H1 (cell line): ENCODE measurements at regions not wholly inside any gene's neighbourhood (a gene's known extent, or its start where the extent isn't known, plus 50 kb on each side); places are given as distances from the start of the nearest gene placed in this dataset.

Experiments
- CTCF ChIA-PET: fragments of 300-600 bp; sonication (Branson Sonifier 250); formaldehyde crosslinking; loops from one replicate; lab custom pipeline; 2021; ENCODE audit not compliant: partially characterized antibody; lab: Charles Lee
- POLR2A ChIA-PET: fragments of 300-600 bp; sonication (Branson Sonifier 250); formaldehyde crosslinking; loops from one replicate; lab custom pipeline; 2021; ENCODE audit warnings: inconsistent platforms; ENCODE audit not compliant: partially characterized antibody; lab: Charles Lee
- DNase-seq, 2 experiments: peaks; one replicate each; pipeline versions ENCODE4 v3.0.0 to v3.0.0-alpha.2; 2010 to 2022; ENCODE audit warnings: low spot score in 2 of 2, low read depth in 1 of 2, mixed read lengths in 1 of 2
- FAIRE-seq: peaks from 2 replicates; lab custom pipeline; 2011; peaks lifted over from hg19 to GRCh38; lab: Jason Lieb, UNC
- H2AFZ ChIP-seq: 2 replicates; pipeline ENCODE4 v1.8.1; 2012; ENCODE audit warnings: low read length, inconsistent platforms
- H2AK5ac ChIP-seq: 2 replicates; pipeline ENCODE4 v1.6.1; 2013; ENCODE audit warnings: low read depth, low read length
- H2BK120ac ChIP-seq: replicated peaks from 2 replicates; pipeline ENCODE3; 2013; ENCODE audit warnings: low read depth, low read length, inconsistent platforms
- H2BK12ac ChIP-seq: 2 replicates; pipeline ENCODE4 v1.6.1; 2013; ENCODE audit warnings: low read depth, low read length
- H2BK15ac ChIP-seq: 2 replicates; pipeline ENCODE4 v1.6.1; 2013; ENCODE audit warnings: low read length
- H2BK20ac ChIP-seq: 2 replicates; pipeline ENCODE4 v1.6.1; 2013; ENCODE audit warnings: low read length
- H2BK5ac ChIP-seq: 2 replicates; pipeline ENCODE4 v1.6.1; 2013; ENCODE audit warnings: low read depth, low read length
- H3K14ac ChIP-seq: 2 replicates; pipeline ENCODE4 v1.6.1; 2013; ENCODE audit warnings: inconsistent platforms; ENCODE audit not compliant: insufficient read length
- H3K18ac ChIP-seq: 2 replicates; pipeline ENCODE4 v1.6.1; 2013; ENCODE audit warnings: low read length; ENCODE audit errors: extremely low read depth
- H3K23ac ChIP-seq: 2 replicates; pipeline ENCODE4 v1.6.1; 2013; ENCODE audit warnings: inconsistent platforms; ENCODE audit not compliant: insufficient read length
- H3K23me2 ChIP-seq: 2 replicates; pipeline ENCODE4 v1.6.1; 2013; ENCODE audit warnings: low read depth, low read length
- H3K27ac ChIP-seq: 2 replicates; pipeline ENCODE4 v1.6.1; 2011; ENCODE audit warnings: low read depth, low read length, inconsistent platforms
- H3K27me3 ChIP-seq, 4 experiments: replicated peaks in 1 of 4; 1 replicate in 1 of 4; 2 replicates in 3 of 4; pipeline versions ENCODE4 v1.6.1 to v1.8.1; 2011 to 2013; ENCODE audit warnings: low read length in 3 of 4, mild to moderate bottlenecking in 3 of 4, inconsistent platforms in 2 of 4, mixed read lengths in 2 of 4, moderate library complexity in 1 of 4; ENCODE audit not compliant: control insufficient read depth in 3 of 4, insufficient read depth in 3 of 4; ENCODE audit errors: extremely low read depth in 1 of 4
- H3K36me3 ChIP-seq, 4 experiments: 2 replicates each; pipeline versions ENCODE4 v1.6.1 to v1.8.1; 2011 to 2013; ENCODE audit warnings: mild to moderate bottlenecking in 4 of 4, low read length in 3 of 4, moderate library complexity in 2 of 4, control low read depth in 1 of 4, inconsistent platforms in 1 of 4; ENCODE audit not compliant: insufficient read depth in 4 of 4, control insufficient read depth in 2 of 4
- H3K4ac ChIP-seq: replicated peaks from 2 replicates; pipeline ENCODE3; 2013; ENCODE audit warnings: low read length, low read depth, mixed read lengths, inconsistent platforms; ENCODE audit not compliant: insufficient read length
- H3K4me1 ChIP-seq, 4 experiments: replicated peaks in 1 of 4; 1 replicate in 1 of 4; 2 replicates in 3 of 4; pipeline versions ENCODE4 v1.6.1 to v1.8.1; 2011 to 2013; ENCODE audit warnings: low read length in 3 of 4, inconsistent platforms in 2 of 4, mixed read lengths in 1 of 4; ENCODE audit not compliant: insufficient read depth in 4 of 4, control insufficient read depth in 3 of 4
- H3K4me2 ChIP-seq, 2 experiments: 2 replicates each; pipeline versions ENCODE4 v1.6.1 to v1.8.1; 2011 to 2013; ENCODE audit warnings: low read depth in 2 of 2, low read length in 2 of 2, control low read depth in 1 of 2, inconsistent platforms in 1 of 2, mild to moderate bottlenecking in 1 of 2; ENCODE audit not compliant: insufficient read depth in 1 of 2
- H3K4me3 ChIP-seq, 4 experiments: fragments of 200-600, 300-600 bp in 1 of 4; sonication (generic), shearing (Covaris generic), sonication (Bioruptor Twin) in 1 of 4; 2 replicates each; pipeline versions ENCODE4 v1.5.1 to v1.8.1; 2011 to 2016; ENCODE audit warnings: low read length in 4 of 4, low read depth in 3 of 4, control low read depth in 2 of 4, inconsistent platforms in 2 of 4, mild to moderate bottlenecking in 2 of 4, mixed read lengths in 1 of 4, moderate library complexity in 1 of 4; ENCODE audit not compliant: insufficient read depth in 2 of 4; ENCODE audit errors: extremely low read depth in 1 of 4
- H3K56ac ChIP-seq: replicated peaks from 2 replicates; pipeline ENCODE3; 2013; ENCODE audit warnings: low read depth, mild to moderate bottlenecking, mixed read lengths, low read length, inconsistent platforms; ENCODE audit not compliant: insufficient read length
- H3K79me1 ChIP-seq: 2 replicates; pipeline ENCODE4 v1.6.1; 2013; ENCODE audit warnings: low read depth, low read length, control low read depth
- H3K79me2 ChIP-seq, 2 experiments: 2 replicates each; pipeline versions ENCODE4 v1.6.1 to v1.8.1; 2012 to 2013; ENCODE audit warnings: low read length in 2 of 2, mild to moderate bottlenecking in 2 of 2, inconsistent platforms in 1 of 2; ENCODE audit not compliant: insufficient read depth in 2 of 2, control insufficient read depth in 1 of 2
- H3K9ac ChIP-seq, 4 experiments: replicated peaks in 1 of 4; 1 replicate in 1 of 4; 2 replicates in 3 of 4; pipeline versions ENCODE4 v1.6.1 to v1.8.1; 2011 to 2013; ENCODE audit warnings: low read depth in 3 of 4, low read length in 3 of 4, control low read depth in 2 of 4, mild to moderate bottlenecking in 2 of 4, moderate library complexity in 2 of 4, inconsistent platforms in 1 of 4; ENCODE audit errors: extremely low read depth in 1 of 4
- H3K9me3 ChIP-seq, 2 experiments: 2 replicates each; pipeline versions ENCODE4 v1.6.1 to v1.8.1; 2012 to 2013; ENCODE audit warnings: mild to moderate bottlenecking in 2 of 2, moderate library complexity in 2 of 2, control low read depth in 1 of 2, inconsistent platforms in 1 of 2, low read depth in 1 of 2, low read length in 1 of 2, mixed read lengths in 1 of 2; ENCODE audit not compliant: insufficient read depth in 2 of 2
- H4K20me1 ChIP-seq, 2 experiments: replicated peaks in 1 of 2; 2 replicates each; pipeline versions ENCODE3 to v1.8.1; 2011 to 2013; ENCODE audit warnings: inconsistent platforms in 2 of 2, low read length in 2 of 2, mild to moderate bottlenecking in 1 of 2; ENCODE audit not compliant: insufficient read depth in 2 of 2, control insufficient read depth in 1 of 2
- H4K5ac ChIP-seq: 2 replicates; pipeline ENCODE4 v1.6.1; 2013; ENCODE audit warnings: low read length, low read depth, mixed read lengths, inconsistent platforms; ENCODE audit not compliant: insufficient read length
- H4K8ac ChIP-seq: 2 replicates; pipeline ENCODE4 v1.8.0; 2013; ENCODE audit warnings: mild to moderate bottlenecking, moderate library complexity, low read length, inconsistent platforms; ENCODE audit not compliant: insufficient read depth; ENCODE audit errors: extremely low read depth
- H4K91ac ChIP-seq: replicated peaks from 2 replicates; pipeline ENCODE3; 2013; ENCODE audit warnings: low read length, mixed read lengths, inconsistent platforms; ENCODE audit not compliant: insufficient read length
- PHF8 ChIP-seq: fragments of 200-600 bp; sonication (generic); conservative IDR thresholded peaks from 2 replicates; pipeline ENCODE4 v1.7.1; 2012; ENCODE audit warnings: low read depth, mild to moderate bottlenecking, inconsistent platforms, low read length, moderate library complexity
- SIN3A ChIP-seq, 2 experiments: IDR thresholded peaks in 1 of 2; conservative IDR thresholded peaks in 1 of 2; 2 replicates each; pipeline ENCODE4 v1.6.1; 2011 to 2012; ENCODE audit warnings: low read length in 2 of 2, improper control_type of control experiment in 1 of 2, low read depth in 1 of 2, mild to moderate bottlenecking in 1 of 2
- SUZ12 ChIP-seq: fragments of 200-600 bp; sonication (generic); IDR thresholded peaks from 2 replicates; pipeline ENCODE4 v1.6.1; 2012; ENCODE audit warnings: mild to moderate bottlenecking, inconsistent platforms, low read length, moderate library complexity, mixed read lengths
- TEAD4 ChIP-seq: IDR thresholded peaks from 2 replicates; pipeline ENCODE4 v1.6.1; 2012; ENCODE audit warnings: low read depth, low read length, inconsistent platforms, mixed read lengths
- WGBS, 2 experiments: shearing (Covaris generic) in 1 of 2; methylation state at CpG; one replicate each; pipeline versions ENCODE4 v1.1.6 to v1.1.7; 2013 to 2015; ENCODE audit warnings: low lambda C conversion rate in 2 of 2, mixed read lengths in 2 of 2, inconsistent platforms in 1 of 2, low coverage in 1 of 2, missing lambda C conversion rate in 1 of 2; ENCODE audit not compliant: insufficient replicate concordance in 2 of 2, insufficient coverage in 1 of 2, insufficient read length in 1 of 2; ENCODE audit errors: extremely low coverage in 1 of 2, missing lambda C conversion rate in 1 of 2; 5-methylcytosine and 5-hydroxymethylcytosine counted together
- TF ChIP-seq, protein P1 (sequence below): IDR thresholded peaks from 2 replicates; pipeline ENCODE4 v1.6.1; 2011; ENCODE audit warnings: low read length, improper control_type of control experiment

DNA sequence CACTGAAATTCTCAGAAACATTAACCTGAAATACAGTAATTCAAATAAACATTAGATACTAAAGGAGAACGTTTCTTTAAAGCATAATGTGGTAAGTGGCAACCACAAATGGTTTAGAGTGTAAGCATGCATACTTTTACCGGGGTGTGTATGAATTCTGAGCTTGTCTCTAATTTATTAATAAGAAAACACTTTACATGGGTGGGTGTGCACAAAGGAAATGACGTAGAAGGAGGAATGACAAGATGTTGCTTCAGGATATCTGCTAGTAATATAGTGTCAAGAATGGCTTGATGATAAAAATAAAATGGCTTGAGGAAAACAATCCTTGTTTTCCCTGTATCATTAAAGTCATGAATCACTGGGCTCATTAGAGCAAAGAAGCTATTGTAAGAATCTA, 92.5 kb downstream of the ARL4A start:
- POLR2A ChIA-PET: no interaction called here

More for the DNA sequence above, 92.5 kb downstream of the ARL4A start:
- Histone ChIP-seq H3K27ac (no peak overlapping the region), H3K14ac (no peak overlapping the region), H2BK12ac (no peak overlapping the region), H3K23me2 (no peaks in the 10 kb centered on the region), H2AFZ (no peak overlapping the region), H2BK5ac (no peak overlapping the region), H4K8ac (no peak overlapping the region), H3K9ac (no peak overlapping the region), H2BK20ac (no peak overlapping the region), H4K91ac (no peak overlapping the region), H3K36me3 (no peaks in the 10 kb centered on the region), H4K20me1 (no peaks in the 10 kb centered on the region), H3K4me2 (no peak overlapping the region), H3K23ac (no peak overlapping the region), H3K9me3 (no peaks in the 10 kb centered on the region), H3K79me1 (no peaks in the 10 kb centered on the region), H2BK120ac (no peak overlapping the region), H3K4me1 (no peaks in the 10 kb centered on the region), H3K4me3 (no peak overlapping the region), H2AK5ac (no peak overlapping the region), H3K27me3 (no peaks in the 10 kb centered on the region), H3K18ac (no peak overlapping the region), H2BK15ac (no peak overlapping the region), H3K4ac (no peak overlapping the region), H4K5ac (no peak overlapping the region), H3K79me2 (no peaks in the 10 kb centered on the region), H3K56ac (no peak overlapping the region)
- CTCF ChIA-PET: interaction anchor here (1.0 kb wide), 1 partner anchor 12 kb away, joined by 3 read pairs; no protein-coding TSS in a partner anchor
- TF ChIP-seq TEAD4: no peak
- TF ChIP-seq PHF8: no peak
- no peak for TF ChIP-seq SUZ12
- no peak for TF ChIP-seq SIN3A (conservative IDR thresholded peaks at IDR 0.05 in 1 of 2, IDR thresholded peaks at IDR 0.05 in 1 of 2; ENCODE audit: low read depth in 1 of 2, low read length in 2 of 2)
- TF ChIP-seq, protein P1, sequence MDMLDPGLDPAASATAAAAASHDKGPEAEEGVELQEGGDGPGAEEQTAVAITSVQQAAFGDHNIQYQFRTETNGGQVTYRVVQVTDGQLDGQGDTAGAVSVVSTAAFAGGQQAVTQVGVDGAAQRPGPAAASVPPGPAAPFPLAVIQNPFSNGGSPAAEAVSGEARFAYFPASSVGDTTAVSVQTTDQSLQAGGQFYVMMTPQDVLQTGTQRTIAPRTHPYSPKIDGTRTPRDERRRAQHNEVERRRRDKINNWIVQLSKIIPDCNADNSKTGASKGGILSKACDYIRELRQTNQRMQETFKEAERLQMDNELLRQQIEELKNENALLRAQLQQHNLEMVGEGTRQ: no peak
- WGBS, 2 experiments: 90% methylated on average over 3 of the region's 3 CpGs; no CpG with 5 or more reads in 1 of the 2 experiments
- FAIRE-seq (no peak), DNase-seq (no peak)
